ENCODE measurements at regions not wholly inside any gene's neighbourhood (a gene's known extent, or its start where the extent isn't known, plus 50 kb on each side); places are given as distances from the start of the nearest gene placed in this dataset.

GRCh38 chr2:6664332-6665061, 201.2 kb downstream of the CMPK2 start:
- DNase-seq (ENCODE audit: low read depth in 6 of 9, low spot score in 9 of 9) = no peak
- WGBS = 83% methylated on average over 7 of the region's 7 CpGs
- Histone ChIP-seq H3K27me3 (ENCODE audit: control insufficient read depth in 2 of 2, insufficient read depth in 1 of 2, low read length in 1 of 2) (no peaks in the 10 kb centered on the region), H3K4me3 (ENCODE audit: low read length in 2 of 2) (no peak overlapping the region), H3K4me1 (ENCODE audit: control insufficient read depth in 2 of 2, insufficient read depth in 2 of 2, low read length in 2 of 2) (no peaks in the 10 kb centered on the region), H3K27ac (ENCODE audit: low read depth in 1 of 2, low read length in 1 of 2) (no peak overlapping the region), H3K9me3 (ENCODE audit: control insufficient read depth in 2 of 2, insufficient read depth in 1 of 2, low read length in 1 of 2) (no peaks in the 10 kb centered on the region), H3K36me3 (ENCODE audit: control insufficient read depth in 2 of 2, insufficient read depth in 2 of 2, low read length in 1 of 2) (no peaks in the 10 kb centered on the region)

- Histone ChIP-seq H3K4me3 (ENCODE audit: low read length in 2 of 2) (no peak overlapping the region), H3K27me3 (ENCODE audit: control insufficient read depth in 2 of 2, insufficient read depth in 1 of 2, low read length in 1 of 2) (no peaks in the 10 kb centered on the region), H3K36me3 (ENCODE audit: control insufficient read depth in 2 of 2, insufficient read depth in 2 of 2, low read length in 1 of 2) (no peaks in the 10 kb centered on the region), H3K27ac (ENCODE audit: low read depth in 1 of 2, low read length in 1 of 2) (no peak overlapping the region), H3K4me1 (ENCODE audit: control insufficient read depth in 2 of 2, insufficient read depth in 2 of 2, low read length in 2 of 2) (no peaks in the 10 kb centered on the region), H3K9me3 (ENCODE audit: control insufficient read depth in 2 of 2, insufficient read depth in 1 of 2, low read length in 1 of 2) (no peaks in the 10 kb centered on the region)
- WGBS = 86% methylated on average over 8 of the region's 8 CpGs
- no peak for DNase-seq (ENCODE audit: low read depth in 6 of 9, low spot score in 9 of 9)
Measured at GRCh38 chr2:6665093-6666045, 200.3 kb downstream of the CMPK2 start.

GRCh38 chr2:6667326-6667725, 198.4 kb downstream of the CMPK2 start:
- 95% methylated on average over 4 of the region's 4 CpGs for WGBS
- DNase-seq (ENCODE audit: low read depth in 6 of 9, low spot score in 9 of 9) = no peak
- Histone ChIP-seq H3K27ac (ENCODE audit: low read depth in 1 of 2, low read length in 1 of 2) (no peak overlapping the region), H3K27me3 (ENCODE audit: control insufficient read depth in 2 of 2, insufficient read depth in 1 of 2, low read length in 1 of 2) (no peaks in the 10 kb centered on the region), H3K4me3 (ENCODE audit: low read length in 2 of 2) (no peak overlapping the region), H3K9me3 (ENCODE audit: control insufficient read depth in 2 of 2, insufficient read depth in 1 of 2, low read length in 1 of 2) (no peaks in the 10 kb centered on the region), H3K36me3 (ENCODE audit: control insufficient read depth in 2 of 2, insufficient read depth in 2 of 2, low read length in 1 of 2) (no peaks in the 10 kb centered on the region), H3K4me1 (ENCODE audit: control insufficient read depth in 2 of 2, insufficient read depth in 2 of 2, low read length in 2 of 2) (no peaks in the 10 kb centered on the region)

GRCh38 chr2:6671913-6672312, 193.8 kb downstream of the CMPK2 start:
- no peak for DNase-seq (ENCODE audit: low read depth in 6 of 9, low spot score in 9 of 9)
- WGBS = 95% methylated on average over 1 of the region's 1 CpG

GRCh38 chr2:6674381-6674780, 191.3 kb downstream of the CMPK2 start:
- Histone ChIP-seq H3K27me3 (ENCODE audit: control insufficient read depth in 2 of 2, insufficient read depth in 1 of 2, low read length in 1 of 2) (no peaks in the 10 kb centered on the region), H3K27ac (ENCODE audit: low read depth in 1 of 2, low read length in 1 of 2) (no peak overlapping the region), H3K9me3 (ENCODE audit: control insufficient read depth in 2 of 2, insufficient read depth in 1 of 2, low read length in 1 of 2) (no peaks in the 10 kb centered on the region), H3K4me3 (ENCODE audit: low read length in 2 of 2) (no peak overlapping the region), H3K36me3 (ENCODE audit: control insufficient read depth in 2 of 2, insufficient read depth in 2 of 2, low read length in 1 of 2) (no peaks in the 10 kb centered on the region), H3K4me1 (ENCODE audit: control insufficient read depth in 2 of 2, insufficient read depth in 2 of 2, low read length in 2 of 2) (no peaks in the 10 kb centered on the region)
- 65% methylated on average over 3 of the region's 3 CpGs for WGBS
- no peak for DNase-seq (ENCODE audit: low read depth in 6 of 9, low spot score in 9 of 9)

More at GRCh38 chr2:6671913-6672312, 193.8 kb downstream of the CMPK2 start:
- Histone ChIP-seq H3K9me3 (ENCODE audit: control insufficient read depth in 2 of 2, insufficient read depth in 1 of 2, low read length in 1 of 2) (no peaks in the 10 kb centered on the region), H3K4me3 (ENCODE audit: low read length in 2 of 2) (no peak overlapping the region), H3K27me3 (ENCODE audit: control insufficient read depth in 2 of 2, insufficient read depth in 1 of 2, low read length in 1 of 2) (no peaks in the 10 kb centered on the region), H3K4me1 (ENCODE audit: control insufficient read depth in 2 of 2, insufficient read depth in 2 of 2, low read length in 2 of 2) (no peaks in the 10 kb centered on the region), H3K27ac (ENCODE audit: low read depth in 1 of 2, low read length in 1 of 2) (no peak overlapping the region), H3K36me3 (ENCODE audit: control insufficient read depth in 2 of 2, insufficient read depth in 2 of 2, low read length in 1 of 2) (no peaks in the 10 kb centered on the region)

- Histone ChIP-seq H3K9me3 (ENCODE audit: control insufficient read depth in 2 of 2, insufficient read depth in 1 of 2, low read length in 1 of 2) (no peaks in the 10 kb centered on the region), H3K4me3 (ENCODE audit: low read length in 2 of 2) (no peak overlapping the region), H3K27ac (ENCODE audit: low read depth in 1 of 2, low read length in 1 of 2) (no peak overlapping the region), H3K4me1 (ENCODE audit: control insufficient read depth in 2 of 2, insufficient read depth in 2 of 2, low read length in 2 of 2) (no peaks in the 10 kb centered on the region), H3K27me3 (ENCODE audit: control insufficient read depth in 2 of 2, insufficient read depth in 1 of 2, low read length in 1 of 2) (no peaks in the 10 kb centered on the region), H3K36me3 (ENCODE audit: control insufficient read depth in 2 of 2, insufficient read depth in 2 of 2, low read length in 1 of 2) (no peaks in the 10 kb centered on the region)
- 92% methylated on average over 5 of the region's 5 CpGs for WGBS
- no peak for DNase-seq (ENCODE audit: low read depth in 6 of 9, low spot score in 9 of 9)
Measured at GRCh38 chr2:6675791-6676190, 189.9 kb downstream of the CMPK2 start.

GRCh38 chr2:6676241-6676640, 189.5 kb downstream of the CMPK2 start:
- Histone ChIP-seq H3K4me3 (ENCODE audit: low read length in 2 of 2) (no peak overlapping the region), H3K4me1 (ENCODE audit: control insufficient read depth in 2 of 2, insufficient read depth in 2 of 2, low read length in 2 of 2) (no peaks in the 10 kb centered on the region), H3K27me3 (ENCODE audit: control insufficient read depth in 2 of 2, insufficient read depth in 1 of 2, low read length in 1 of 2) (no peaks in the 10 kb centered on the region), H3K36me3 (ENCODE audit: control insufficient read depth in 2 of 2, insufficient read depth in 2 of 2, low read length in 1 of 2) (no peaks in the 10 kb centered on the region), H3K9me3 (ENCODE audit: control insufficient read depth in 2 of 2, insufficient read depth in 1 of 2, low read length in 1 of 2) (no peaks in the 10 kb centered on the region), H3K27ac (ENCODE audit: low read depth in 1 of 2, low read length in 1 of 2) (no peak overlapping the region)
- 91% methylated on average over 1 of the region's 1 CpG for WGBS
- no peak for DNase-seq (ENCODE audit: low read depth in 6 of 9, low spot score in 9 of 9)

GRCh38 chr2:6676776-6677175, 188.9 kb downstream of the CMPK2 start:
- Histone ChIP-seq H3K9me3 (ENCODE audit: control insufficient read depth in 2 of 2, insufficient read depth in 1 of 2, low read length in 1 of 2) (no peaks in the 10 kb centered on the region), H3K27me3 (ENCODE audit: control insufficient read depth in 2 of 2, insufficient read depth in 1 of 2, low read length in 1 of 2) (no peaks in the 10 kb centered on the region), H3K4me3 (ENCODE audit: low read length in 2 of 2) (no peak overlapping the region), H3K36me3 (ENCODE audit: control insufficient read depth in 2 of 2, insufficient read depth in 2 of 2, low read length in 1 of 2) (no peaks in the 10 kb centered on the region), H3K27ac (ENCODE audit: low read depth in 1 of 2, low read length in 1 of 2) (no peak overlapping the region), H3K4me1 (ENCODE audit: control insufficient read depth in 2 of 2, insufficient read depth in 2 of 2, low read length in 2 of 2) (no peaks in the 10 kb centered on the region)
- no peak for DNase-seq (ENCODE audit: low read depth in 6 of 9, low spot score in 9 of 9)

GRCh38 chr2:6679471-6679870, 186.2 kb downstream of the CMPK2 start:
- WGBS = 55% methylated on average over 2 of the region's 2 CpGs

More at GRCh38 chr2:6679471-6679870, 186.2 kb downstream of the CMPK2 start:
- H3K36me3 ChIP-seq (ENCODE audit: control insufficient read depth in 2 of 2, insufficient read depth in 2 of 2, low read length in 1 of 2) = no peaks in the 10 kb centered on the region
- no peak overlapping the region for H3K4me3 ChIP-seq (ENCODE audit: low read length in 2 of 2)
- H3K27me3 ChIP-seq (ENCODE audit: control insufficient read depth in 2 of 2, insufficient read depth in 1 of 2, low read length in 1 of 2) = no peaks in the 10 kb centered on the region
- H3K27ac ChIP-seq (ENCODE audit: low read depth in 1 of 2, low read length in 1 of 2) = no peak overlapping the region
- DNase-seq (ENCODE audit: low read depth in 6 of 9, low spot score in 9 of 9) = no peak
- H3K9me3 ChIP-seq (ENCODE audit: control insufficient read depth in 2 of 2, insufficient read depth in 1 of 2, low read length in 1 of 2) = no peaks in the 10 kb centered on the region
- H3K4me1 ChIP-seq (ENCODE audit: control insufficient read depth in 2 of 2, insufficient read depth in 2 of 2, low read length in 2 of 2) = no peaks in the 10 kb centered on the region
